HUDEP-2 (cell line): ENCODE measurements at regions not wholly inside any gene's neighbourhood (a gene's known extent, or its start where the extent isn't known, plus 50 kb on each side); places are given as distances from the start of the nearest gene placed in this dataset.
"Not testable (repeated sequence)": the region's sequence is repeated elsewhere in the genome, so short reads cannot be mapped to it uniquely, and the experiment has no call there.

Experiments used
- DNase-seq, 76 experiments: peaks; one replicate each; lab custom pipeline; 2025; ENCODE audit not compliant: unreplicated experiment in 76 of 76; lab: John Stamatoyannopoulos, UW

GRCh38 chr5:131005963-131006684, 158.9 kb downstream of the HINT1 start:
- no peak for DNase-seq

- DNase-seq = no peak
Measured at GRCh38 chr5:131001507-131001906, 163.5 kb downstream of the HINT1 start.

GRCh38 chr5:131000289-131000688, 164.8 kb downstream of the HINT1 start:
- no peak for DNase-seq

- DNase-seq = not testable (repeated sequence)
Measured at GRCh38 chr5:130996720-130997119, 168.3 kb downstream of the HINT1 start.

- DNase-seq = no peak
Measured at GRCh38 chr5:130995851-130996250, 169.2 kb downstream of the HINT1 start.

- no peak for DNase-seq
Measured at GRCh38 chr5:130995254-130995515, 169.9 kb downstream of the HINT1 start.

- DNase-seq = no peak
Measured at GRCh38 chr5:130994496-130995253, 170.4 kb downstream of the HINT1 start.

- DNase-seq = no peak
Measured at GRCh38 chr5:130992621-130993020, 172.4 kb downstream of the HINT1 start.

GRCh38 chr5:130992095-130992494, 173.0 kb downstream of the HINT1 start:
- DNase-seq = no peak

GRCh38 chr5:130985776-130986175, 179.3 kb downstream of the HINT1 start:
- DNase-seq = no peak

GRCh38 chr5:130981663-130982062, 183.4 kb downstream of the HINT1 start:
- DNase-seq = no peak

GRCh38 chr5:130978475-130978874, 186.6 kb downstream of the HINT1 start:
- DNase-seq = no peak

GRCh38 chr5:130976493-130976892, 188.6 kb downstream of the HINT1 start:
- no peak for DNase-seq

GRCh38 chr5:130975847-130976246, 189.2 kb downstream of the HINT1 start:
- DNase-seq = no peak

GRCh38 chr5:130975299-130975698, 189.8 kb downstream of the HINT1 start:
- DNase-seq = no peak

GRCh38 chr5:130974021-130974683, 190.9 kb downstream of the HINT1 start:
- DNase-seq = no peak

- no peak for DNase-seq
Measured at GRCh38 chr5:130966990-130967525, 198.0 kb downstream of the HINT1 start.

- no peak for DNase-seq
Measured at GRCh38 chr5:130965920-130966319, 199.1 kb downstream of the HINT1 start.

- DNase-seq = no peak
Measured at GRCh38 chr5:130965360-130965759, 199.7 kb downstream of the HINT1 start.

- DNase-seq = no peak
Measured at GRCh38 chr5:130964231-130965202, 200.5 kb downstream of the HINT1 start.
